Retinal pigment epithelial cell (primary cell): ENCODE measurements at regions not wholly inside any gene's neighbourhood (a gene's known extent, or its start where the extent isn't known, plus 50 kb on each side); places are given as distances from the start of the nearest gene placed in this dataset.

ENCODE experiments used
- DNase-seq: peaks from one replicate; pipeline ENCODE4 v3.0.0-alpha.2; 2010; ENCODE audit warnings: low read depth
- H3K4me3 ChIP-seq: 2 replicates; pipeline ENCODE4 v1.5.1; 2011; ENCODE audit warnings: mild to moderate bottlenecking, low read length, control low read depth, moderate library complexity
- TF ChIP-seq, protein P1 (sequence below): conservative IDR thresholded peaks from 2 replicates; pipeline ENCODE4 v1.5.1; 2011; ENCODE audit warnings: low read depth, low read length, control low read depth, inconsistent platforms

DNA sequence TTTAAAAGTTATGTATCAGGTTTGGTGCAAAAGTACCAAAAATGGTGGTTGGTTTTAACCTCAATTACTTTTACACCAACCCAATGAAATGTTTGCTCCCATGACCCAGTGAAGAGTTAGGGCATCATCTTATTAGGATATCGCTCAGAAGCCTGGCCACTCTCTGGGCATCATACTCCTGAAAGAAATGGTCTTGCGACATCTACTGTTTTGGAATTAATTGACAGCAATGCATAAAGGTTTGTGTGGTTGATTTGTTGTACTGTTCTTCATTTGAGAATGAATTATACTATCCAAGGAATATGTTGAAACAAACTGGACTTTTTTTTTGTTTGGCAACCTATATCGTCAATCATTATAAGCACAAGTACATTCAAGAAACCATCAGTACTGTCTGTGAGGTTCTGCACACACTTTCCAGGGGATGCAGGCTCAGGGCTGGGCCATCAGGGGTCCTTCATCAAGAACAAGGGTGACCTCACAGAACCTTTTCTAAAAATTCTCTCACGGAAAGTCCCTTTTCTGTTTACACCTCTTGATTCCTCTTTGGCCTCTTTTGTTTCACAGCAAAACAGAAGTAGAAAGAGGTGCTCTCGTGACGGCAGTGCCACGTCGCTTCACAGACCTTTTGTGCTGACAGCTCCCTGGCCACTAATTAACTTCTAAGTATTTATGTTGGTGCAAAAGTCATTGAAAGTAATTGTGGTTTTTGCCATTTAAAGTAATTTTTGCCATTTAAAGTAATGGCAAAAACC is 117.2 kb upstream of the KLF6 start:
- TF ChIP-seq, protein P1, sequence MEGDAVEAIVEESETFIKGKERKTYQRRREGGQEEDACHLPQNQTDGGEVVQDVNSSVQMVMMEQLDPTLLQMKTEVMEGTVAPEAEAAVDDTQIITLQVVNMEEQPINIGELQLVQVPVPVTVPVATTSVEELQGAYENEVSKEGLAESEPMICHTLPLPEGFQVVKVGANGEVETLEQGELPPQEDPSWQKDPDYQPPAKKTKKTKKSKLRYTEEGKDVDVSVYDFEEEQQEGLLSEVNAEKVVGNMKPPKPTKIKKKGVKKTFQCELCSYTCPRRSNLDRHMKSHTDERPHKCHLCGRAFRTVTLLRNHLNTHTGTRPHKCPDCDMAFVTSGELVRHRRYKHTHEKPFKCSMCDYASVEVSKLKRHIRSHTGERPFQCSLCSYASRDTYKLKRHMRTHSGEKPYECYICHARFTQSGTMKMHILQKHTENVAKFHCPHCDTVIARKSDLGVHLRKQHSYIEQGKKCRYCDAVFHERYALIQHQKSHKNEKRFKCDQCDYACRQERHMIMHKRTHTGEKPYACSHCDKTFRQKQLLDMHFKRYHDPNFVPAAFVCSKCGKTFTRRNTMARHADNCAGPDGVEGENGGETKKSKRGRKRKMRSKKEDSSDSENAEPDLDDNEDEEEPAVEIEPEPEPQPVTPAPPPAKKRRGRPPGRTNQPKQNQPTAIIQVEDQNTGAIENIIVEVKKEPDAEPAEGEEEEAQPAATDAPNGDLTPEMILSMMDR, result no peak
- no peak for DNase-seq

DNA sequence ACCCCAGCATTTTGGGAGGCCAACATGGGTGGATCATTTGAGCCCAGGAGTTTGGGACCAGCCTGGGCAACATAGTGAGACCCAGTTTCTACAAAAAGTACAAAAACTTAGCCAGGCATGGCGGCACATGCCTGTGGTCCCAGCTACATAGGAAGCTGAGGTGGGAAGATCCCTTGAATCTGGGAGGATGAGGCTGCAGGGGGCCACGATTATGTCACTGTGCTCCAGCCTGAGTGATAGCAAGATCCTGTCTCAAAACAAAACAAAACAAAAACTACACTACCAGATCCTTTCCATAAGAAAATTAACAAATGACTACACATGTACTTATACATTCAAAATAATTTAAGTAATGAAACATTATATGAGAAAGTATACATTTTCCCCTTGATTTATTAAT is 116.4 kb upstream of the KLF6 start:
- TF ChIP-seq, protein P1, result no peak
- no peak for DNase-seq
- H3K4me3 ChIP-seq, result no peak overlapping the region

More for the DNA sequence above, 117.2 kb upstream of the KLF6 start:
- no peak overlapping the region for H3K4me3 ChIP-seq

DNA sequence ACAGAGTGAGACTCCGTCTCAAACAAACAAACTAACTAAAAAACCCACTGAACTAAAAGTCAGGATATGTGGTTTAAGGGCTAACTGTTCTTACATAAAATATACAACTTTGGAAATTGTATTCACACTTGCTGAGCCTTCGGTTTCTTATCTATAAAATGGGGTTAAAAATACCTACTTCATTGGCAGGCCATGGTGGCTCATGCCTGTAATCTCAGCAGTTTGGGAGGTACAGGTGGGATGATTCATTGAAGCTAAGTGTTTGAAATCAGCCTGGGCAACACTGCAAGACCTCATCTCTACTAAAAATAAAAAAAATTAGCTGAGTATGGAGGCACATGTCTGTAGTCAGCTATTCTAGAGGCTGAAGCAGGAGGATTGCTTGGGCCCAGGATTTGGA is 115.4 kb upstream of the KLF6 start:
- no peak for DNase-seq
- H3K4me3 ChIP-seq, result no peak overlapping the region
- TF ChIP-seq, protein P1, result no peak

DNA sequence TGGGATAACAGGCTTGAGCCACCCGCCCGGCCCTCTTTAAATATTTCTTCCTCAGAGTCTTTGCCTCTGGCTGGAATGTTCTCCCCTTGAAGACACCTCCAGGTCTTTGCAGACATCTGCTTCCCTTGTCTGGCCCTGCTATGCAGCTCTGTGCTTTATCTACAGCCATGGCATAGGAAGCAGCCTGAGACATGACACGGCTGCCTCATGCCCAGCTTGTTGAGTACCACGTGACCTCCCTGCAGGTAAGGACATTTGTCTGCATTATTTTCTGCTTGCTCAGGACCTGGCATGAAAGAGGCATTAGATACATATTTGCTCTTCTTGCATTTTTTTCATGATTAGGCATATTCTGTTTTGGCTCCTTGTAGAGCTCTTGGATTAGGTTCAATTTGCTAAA is 113.8 kb upstream of the KLF6 start:
- TF ChIP-seq, protein P1, result no peak
- H3K4me3 ChIP-seq, result no peak overlapping the region
- no peak for DNase-seq

DNA sequence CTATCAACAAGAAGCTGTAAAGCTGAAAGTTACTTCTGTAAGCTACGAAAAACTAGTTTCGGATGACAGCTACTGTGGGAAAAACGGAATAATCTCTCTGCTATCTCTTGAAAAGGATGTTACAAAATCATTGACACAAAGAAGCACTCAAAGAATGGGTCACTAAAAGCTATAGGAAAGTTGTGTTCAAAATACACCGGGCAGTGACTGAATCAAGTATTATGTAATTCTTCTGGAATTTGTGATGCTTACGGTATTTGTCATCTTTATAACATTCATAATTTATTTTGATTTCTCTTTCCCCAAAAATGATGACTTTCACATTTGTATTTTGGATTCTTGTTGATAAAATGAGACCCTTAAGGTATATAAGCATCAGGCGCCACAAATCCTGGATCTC is 112.1 kb upstream of the KLF6 start:
- DNase-seq, result no peak
- no peak overlapping the region for H3K4me3 ChIP-seq
- TF ChIP-seq, protein P1, result no peak

DNA sequence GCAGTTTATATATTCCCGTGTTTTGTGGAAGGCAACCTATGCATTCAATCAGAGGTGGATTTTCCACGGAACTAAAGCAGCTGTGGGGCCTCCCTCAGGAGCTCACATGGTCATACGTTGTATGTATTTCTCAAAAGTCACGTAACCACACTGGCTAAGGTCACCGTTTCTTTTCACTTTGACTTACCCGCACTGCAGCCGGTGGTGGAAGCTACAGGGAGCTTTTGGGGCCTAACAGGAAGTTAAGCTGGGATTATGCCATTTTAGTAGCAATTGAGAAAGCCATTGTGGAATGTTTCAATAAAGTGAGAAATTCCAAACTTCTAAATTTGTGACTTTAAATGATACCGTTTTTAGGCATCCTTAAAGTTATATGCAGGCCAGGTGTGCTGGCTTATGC is 111.2 kb upstream of the KLF6 start:
- DNase-seq, result no peak
- TF ChIP-seq, protein P1, result no peak
- H3K4me3 ChIP-seq, result no peak overlapping the region

DNA sequence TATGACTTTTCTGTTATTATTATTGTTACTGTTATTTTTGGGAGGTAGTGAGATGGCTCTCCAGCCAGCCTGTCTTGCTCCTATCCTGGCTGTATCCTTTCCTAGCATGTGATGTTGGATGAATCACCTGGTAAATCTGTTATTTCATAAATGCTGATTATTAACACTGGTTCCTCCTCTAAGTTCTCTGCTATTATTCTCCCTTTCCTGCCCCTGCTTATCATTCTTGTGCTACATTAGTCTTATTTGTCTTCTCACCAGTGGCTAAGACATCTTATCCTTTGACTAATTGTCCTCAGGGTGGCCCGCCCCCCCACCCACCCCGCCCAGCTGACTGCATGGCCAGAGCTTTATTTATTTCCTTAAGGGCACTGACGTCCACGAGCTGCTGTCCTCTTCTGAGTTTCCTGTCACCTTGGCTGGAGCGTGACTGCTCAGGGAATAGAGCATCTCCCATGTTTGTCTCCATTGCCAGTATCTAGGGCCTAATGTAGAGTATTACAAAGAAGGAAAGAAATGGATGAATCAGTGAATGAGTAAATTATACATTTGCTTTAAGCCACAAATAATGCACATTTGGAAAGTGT is 110.1 kb upstream of the KLF6 start:
- no peak overlapping the region for H3K4me3 ChIP-seq
- DNase-seq, result no peak
- TF ChIP-seq, protein P1, result no peak
